ENCODE measurements at regions not wholly inside any gene's neighbourhood (a gene's known extent, or its start where the extent isn't known, plus 50 kb on each side); places are given as distances from the start of the nearest gene placed in this dataset.
A peak's percentile ranks its signal among the peaks of the same experiment; 100 is the strongest.

GRCh38 chr9:29773676-29774075, 2200.4 kb upstream of the C9orf72 start:
- DNase-seq: peak in 2 of 4 experiments; percentile 2 to 3

GRCh38 chr9:29775491-29775890, 2202.2 kb upstream of the C9orf72 start:
- DNase-seq: no peak

- no peak for DNase-seq
Measured at GRCh38 chr9:29778281-29778849, 2205.1 kb upstream of the C9orf72 start.

GRCh38 chr9:29793970-29794369, 2220.7 kb upstream of the C9orf72 start:
- no peak for DNase-seq

GRCh38 chr9:29796291-29796952, 2223.1 kb upstream of the C9orf72 start:
- no peak for DNase-seq

GRCh38 chr9:29798599-29798998, 2225.3 kb upstream of the C9orf72 start:
- DNase-seq: no peak

GRCh38 chr9:29799227-29799626, 2225.9 kb upstream of the C9orf72 start:
- no peak for DNase-seq

GRCh38 chr9:29800821-29801220, 2227.5 kb upstream of the C9orf72 start:
- DNase-seq: no peak

GRCh38 chr9:29802454-29802853, 2229.2 kb upstream of the C9orf72 start:
- no peak for DNase-seq

- DNase-seq: no peak
Measured at GRCh38 chr9:29806937-29807618, 2233.8 kb upstream of the C9orf72 start.

GRCh38 chr9:29816954-29817703, 2243.8 kb upstream of the C9orf72 start:
- DNase-seq: no peak

- no peak for DNase-seq
Measured at GRCh38 chr9:29822458-29822857, 2249.2 kb upstream of the C9orf72 start.

- DNase-seq: no peak
Measured at GRCh38 chr9:29826421-29826820, 2253.1 kb upstream of the C9orf72 start.

- DNase-seq: peak in 3 of 4 experiments; percentile 7 to 17 (median 13)
Measured at GRCh38 chr9:29830821-29831220, 2257.5 kb upstream of the C9orf72 start.

GRCh38 chr9:29838491-29839020, 2265.3 kb upstream of the C9orf72 start:
- DNase-seq: no peak

GRCh38 chr9:29844251-29844650, 2271.0 kb upstream of the C9orf72 start:
- DNase-seq: no peak

GRCh38 chr9:29850664-29851063, 2277.4 kb upstream of the C9orf72 start:
- no peak for DNase-seq

GRCh38 chr9:29861803-29862202, 2288.5 kb upstream of the C9orf72 start:
- DNase-seq: no peak

- DNase-seq: no peak
Measured at GRCh38 chr9:29865764-29866313, 2292.6 kb upstream of the C9orf72 start.

GRCh38 chr9:29866556-29866955, 2293.3 kb upstream of the C9orf72 start:
- no peak for DNase-seq

- no peak for DNase-seq
Measured at GRCh38 chr9:29873579-29873978, 2300.3 kb upstream of the C9orf72 start.

GRCh38 chr9:29875547-29875946, 2302.3 kb upstream of the C9orf72 start:
- DNase-seq: no peak

- no peak for DNase-seq
Measured at GRCh38 chr9:29882767-29883166, 2309.5 kb upstream of the C9orf72 start.

Data from suppressor macrophage (primary cell).